Mesothelial cell of epicardium (in vitro differentiated cells): ENCODE measurements at regions not wholly inside any gene's neighbourhood (a gene's known extent, or its start where the extent isn't known, plus 50 kb on each side); places are given as distances from the start of the nearest gene placed in this dataset.

Experiments
- DNase-seq, 2 experiments: peaks; one replicate each; pipeline ENCODE4 v3.0.0; 2021; ENCODE audit warnings: low spot score in 2 of 2; ENCODE audit not compliant: unreplicated experiment in 2 of 2
- H3K27ac Mint-ChIP-seq: 2 replicates; pipeline ENCODE4 v1.8.0; 2021; ENCODE audit warnings: mixed read lengths
- H3K27me3 Mint-ChIP-seq: 2 replicates; pipeline ENCODE4 v1.8.0; 2021; ENCODE audit warnings: low read depth, mixed read lengths
- H3K36me3 Mint-ChIP-seq: 2 replicates; pipeline ENCODE4 v1.8.0; 2021; ENCODE audit warnings: mixed read lengths
- H3K4me1 Mint-ChIP-seq: 2 replicates; pipeline ENCODE4 v1.8.0; 2021; ENCODE audit warnings: mixed read lengths
- H3K4me3 Mint-ChIP-seq: 2 replicates; pipeline ENCODE4 v1.8.0; 2021; ENCODE audit warnings: mild to moderate bottlenecking, moderate library complexity, mixed read lengths
- H3K9me3 Mint-ChIP-seq: 2 replicates; pipeline ENCODE4 v1.8.0; 2021; ENCODE audit warnings: mixed read lengths
- CTCF ChIP-seq: fragments of 200-600 bp; sonication (generic); IDR thresholded peaks from one replicate; pipeline ENCODE4 v1.5.0; 2021; ENCODE audit warnings: antibody characterized with exemption; ENCODE audit not compliant: unreplicated experiment

- Mint-ChIP-seq H3K27ac (no peak overlapping the region), H3K36me3 (no peaks in the 10 kb centered on the region), H3K9me3 (no peaks in the 10 kb centered on the region), H3K4me3 (no peak overlapping the region), H3K27me3 (no peaks in the 10 kb centered on the region), H3K4me1 (no peaks in the 10 kb centered on the region)
- no peak for DNase-seq
- no peak for TF ChIP-seq CTCF
Observed at GRCh38 chr6:141347086-141347485, 785.6 kb upstream of the GJE1 start.

GRCh38 chr6:141346535-141346934 is 786.2 kb upstream of the GJE1 start:
- no peak for DNase-seq
- Mint-ChIP-seq H3K4me1 (no peaks in the 10 kb centered on the region), H3K4me3 (no peak overlapping the region), H3K27me3 (no peaks in the 10 kb centered on the region), H3K36me3 (no peaks in the 10 kb centered on the region), H3K9me3 (no peaks in the 10 kb centered on the region), H3K27ac (no peak overlapping the region)
- TF ChIP-seq CTCF = no peak

- H3K4me3 Mint-ChIP-seq = no peak overlapping the region
- TF ChIP-seq CTCF = no peak
Observed at GRCh38 chr6:141337191-141337590, 795.5 kb upstream of the GJE1 start.

GRCh38 chr6:141335477-141336273 is 797.0 kb upstream of the GJE1 start:
- no peak for DNase-seq
- no peak overlapping the region for H3K4me3 Mint-ChIP-seq
- no peaks in the 10 kb centered on the region for H3K36me3 Mint-ChIP-seq
- no peak overlapping the region for H3K27ac Mint-ChIP-seq
- H3K27me3 Mint-ChIP-seq = no peaks in the 10 kb centered on the region
- H3K4me1 Mint-ChIP-seq = no peaks in the 10 kb centered on the region
- no peak for TF ChIP-seq CTCF
- H3K9me3 Mint-ChIP-seq = peaks cover 27% of the 10 kb centered on the region

More at GRCh38 chr6:141337191-141337590, 795.5 kb upstream of the GJE1 start:
- Mint-ChIP-seq H3K27ac (no peak overlapping the region), H3K36me3 (no peaks in the 10 kb centered on the region), H3K27me3 (no peaks in the 10 kb centered on the region), H3K4me1 (no peaks in the 10 kb centered on the region), H3K9me3 (peaks cover 32% of the 10 kb centered on the region)
- no peak for DNase-seq

- no peak for TF ChIP-seq CTCF
Observed at GRCh38 chr6:141326925-141327324, 805.8 kb upstream of the GJE1 start.

More at GRCh38 chr6:141326925-141327324, 805.8 kb upstream of the GJE1 start:
- Mint-ChIP-seq H3K27ac (no peak overlapping the region), H3K4me1 (no peaks in the 10 kb centered on the region), H3K9me3 (peaks cover 9% of the 10 kb centered on the region), H3K36me3 (peaks cover 3% of the 10 kb centered on the region), H3K4me3 (no peak overlapping the region), H3K27me3 (no peaks in the 10 kb centered on the region)
- no peak for DNase-seq
